ENCODE measurements at regions not wholly inside any gene's neighbourhood (a gene's known extent, or its start where the extent isn't known, plus 50 kb on each side); places are given as distances from the start of the nearest gene placed in this dataset.

GRCh38 chr6:140153703-140154102, 779.3 kb upstream of the CITED2 start (continued):
- no peak for TF ChIP-seq ZHX1 (conservative IDR thresholded peaks at IDR 0.05; ENCODE audit: low read length)
- no peak for TF ChIP-seq OTX1 (CRISPR knock-in tag; IDR thresholded peaks at IDR 0.05)
- peak; percentile 23; the same call in 1 of the 2 replicates for TF ChIP-seq ESRRA (IDR thresholded peaks at IDR 0.05; ENCODE audit: borderline replicate concordance, low read depth)
- TF ChIP-seq YY1 (IDR thresholded peaks at IDR 0.05; ENCODE audit: borderline replicate concordance in 1 of 3, control insufficient read depth in 1 of 3, extremely low read depth in 1 of 3, insufficient read depth in 3 of 3, insufficient read length in 1 of 3, insufficient replicate concordance in 2 of 3, low read depth in 1 of 3, low read length in 2 of 3): no peak
- no peak for TF ChIP-seq ZNF445 (CRISPR knock-in tag; IDR thresholded peaks at IDR 0.05; ENCODE audit: low read depth)
- no peak for TF ChIP-seq MCM7 (IDR thresholded peaks at IDR 0.05)
- no peak for TF ChIP-seq THRB (CRISPR knock-in tag; conservative IDR thresholded peaks at IDR 0.05)
- TF ChIP-seq SOX6 (IDR thresholded peaks at IDR 0.05): peak; percentile 40; the same call in 1 of the 2 replicates
- TF ChIP-seq ZBTB8A (IDR thresholded peaks at IDR 0.05; ENCODE audit: partially characterized antibody): no peak
- no peak for TF ChIP-seq HDAC6 (IDR thresholded peaks at IDR 0.05; ENCODE audit: low read depth, low read length)
- TF ChIP-seq GATA2 (CRISPR knock-in tag; IDR thresholded peaks at IDR 0.05): no peak
- TF ChIP-seq TRIM28 (IDR thresholded peaks at IDR 0.05): no peak

Data from K562 (cell line).